T47D (cell line): ENCODE measurements at regions not wholly inside any gene's neighbourhood (a gene's known extent, or its start where the extent isn't known, plus 50 kb on each side); places are given as distances from the start of the nearest gene placed in this dataset.
"Not testable (repeated sequence)": the region's sequence is repeated elsewhere in the genome, so short reads cannot be mapped to it uniquely, and the experiment has no call there.

Experiments
- DNase-seq, 2 experiments: peaks; one replicate each; pipeline versions ENCODE4 v3.0.0 to v3.0.0-alpha.2; 2011 to 2012; ENCODE audit warnings: low read depth in 1 of 2, low spot score in 1 of 2
- JUND ChIP-seq: IDR thresholded peaks from 2 replicates; pipeline ENCODE4 v1.6.1; 2012; ENCODE audit warnings: low read depth
- in situ Hi-C: cut with HindIII; loops from 2 replicates; pipeline ENCODE4 v1.10.0; 2016; ENCODE audit warnings: low sequenced_read_pairs, low pct_unique_long_range_greater_than_20kb

DNA sequence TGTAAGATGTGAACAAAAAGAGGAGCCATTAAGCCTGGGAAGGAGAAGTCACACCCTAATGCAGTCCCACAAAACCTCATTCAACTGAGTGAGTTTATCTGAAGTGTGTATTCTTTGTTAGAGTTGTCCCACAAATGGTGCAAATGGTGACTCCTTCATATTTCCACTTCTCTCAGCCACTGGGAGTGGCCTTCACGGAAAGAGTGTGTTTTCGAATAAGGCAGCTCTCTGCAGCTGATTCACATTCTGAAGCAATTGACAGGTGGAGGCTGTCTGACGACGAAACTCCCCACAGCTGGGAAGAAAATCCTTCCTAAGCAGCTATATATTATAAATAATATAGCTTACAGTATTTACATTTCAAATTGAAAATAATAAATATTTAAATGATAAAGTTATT lies 318.8 kb upstream of the TMEFF2 start:
- in situ Hi-C loops = no loop called here
- TF ChIP-seq JUND = no peak

DNA sequence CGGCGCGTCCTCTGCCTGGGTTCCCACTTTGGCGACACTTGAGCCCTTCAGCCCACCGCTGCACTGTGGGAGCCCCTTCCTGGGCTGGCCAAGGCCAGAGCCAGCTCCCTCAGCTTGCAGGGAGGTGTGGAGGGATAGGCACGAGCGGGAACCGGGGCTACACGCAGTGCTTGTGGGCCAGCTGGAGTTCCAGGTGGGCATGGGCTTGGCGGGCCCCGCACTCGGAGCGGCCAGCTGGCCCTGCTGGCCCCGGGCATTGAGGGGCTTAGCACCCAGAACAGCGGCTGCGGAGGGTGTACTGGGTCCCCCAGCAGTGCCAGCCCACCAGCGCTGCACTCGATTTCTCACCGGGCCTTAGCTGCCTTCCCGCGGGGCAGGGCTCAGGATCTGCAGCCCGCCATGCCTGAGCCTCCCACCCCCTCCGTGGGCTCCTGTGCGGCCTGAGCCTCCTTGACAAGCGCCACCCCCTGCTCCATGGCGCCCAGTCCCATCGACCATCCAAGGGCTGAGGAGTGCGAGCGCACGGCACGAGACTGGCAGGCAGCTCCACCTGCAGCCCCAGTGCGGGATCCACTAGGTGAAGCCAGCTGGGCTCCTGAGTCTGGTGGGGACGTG lies 313.2 kb upstream of the TMEFF2 start:
- not testable (repeated sequence) for DNase-seq

More for the DNA sequence above, 318.8 kb upstream of the TMEFF2 start:
- no peak for DNase-seq

DNA sequence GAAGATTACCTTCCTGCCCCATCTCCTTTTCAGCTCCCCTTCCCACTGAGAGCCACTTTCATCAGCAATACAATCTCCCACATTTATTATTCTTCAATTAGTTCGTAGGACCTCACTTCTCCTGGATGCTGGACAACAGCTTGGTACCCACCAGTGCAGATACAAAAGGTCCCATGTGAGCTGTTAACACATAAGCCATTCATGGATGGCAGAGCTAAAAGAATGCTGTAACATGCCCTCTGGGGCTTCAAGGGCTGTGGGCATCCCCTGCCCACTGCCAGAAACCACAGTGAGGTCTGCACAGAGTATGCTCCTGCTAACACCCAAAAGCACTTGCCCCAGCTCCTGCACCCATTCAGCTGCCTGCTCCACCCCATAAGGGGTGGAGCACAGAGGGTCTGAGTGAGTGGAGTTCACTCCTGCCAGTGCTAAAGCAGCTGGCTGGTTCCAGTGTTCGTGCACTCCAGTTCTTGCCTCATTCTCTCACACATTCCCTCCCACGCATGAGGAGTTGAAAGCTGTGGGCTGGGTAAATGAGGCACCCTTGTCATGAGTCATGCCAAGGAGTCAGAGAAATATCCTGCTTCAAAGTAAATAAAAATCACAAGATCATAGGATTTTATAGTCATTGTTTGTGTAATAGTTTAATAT lies 305.9 kb upstream of the TMEFF2 start:
- peak in 1 of 2 experiments; percentile 18 for DNase-seq
- in situ Hi-C loops = no loop called here
- no peak for TF ChIP-seq JUND

More for the DNA sequence above, 313.2 kb upstream of the TMEFF2 start:
- in situ Hi-C loops = not testable (repeated sequence)

DNA sequence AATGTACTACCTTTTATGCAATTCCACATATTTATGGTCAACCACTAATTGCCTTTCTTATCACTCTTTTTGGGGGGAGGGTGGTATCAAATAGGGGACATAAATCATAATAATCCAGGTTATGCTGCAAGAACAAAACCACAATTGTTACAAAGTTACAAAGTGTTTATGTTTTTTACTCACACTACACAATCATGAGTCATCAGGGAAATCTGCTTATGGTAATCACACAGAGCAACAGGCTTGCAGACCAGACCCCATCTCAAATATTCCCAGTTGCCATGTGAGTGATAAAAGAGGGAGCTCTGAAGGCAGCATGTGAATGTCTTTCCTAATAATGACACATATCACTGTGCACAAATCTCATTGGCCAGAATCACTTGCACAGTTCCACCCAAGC lies 304.7 kb upstream of the TMEFF2 start:
- no peak for TF ChIP-seq JUND
- in situ Hi-C loops = no loop called here
- no peak for DNase-seq

DNA sequence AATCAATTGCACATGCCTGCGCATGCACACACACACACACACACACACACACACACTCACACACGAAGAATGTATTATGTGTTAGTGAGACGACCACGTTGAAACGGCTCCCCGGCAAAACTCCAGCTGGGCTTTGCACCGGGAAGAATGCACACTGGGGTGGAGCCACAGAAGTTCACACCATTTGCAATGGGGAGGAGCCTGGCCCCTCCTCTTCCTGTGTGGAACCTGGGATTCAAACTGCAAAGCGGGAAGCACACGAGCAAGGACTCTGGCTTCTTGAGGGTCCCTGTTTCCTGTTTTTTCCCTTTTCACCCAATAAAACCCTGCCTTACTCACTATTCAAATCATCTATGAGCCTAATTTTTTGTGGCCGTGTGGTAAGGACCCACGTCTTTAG lies 304.0 kb upstream of the TMEFF2 start:
- TF ChIP-seq JUND = no peak
- in situ Hi-C loops = no loop called here

DNA sequence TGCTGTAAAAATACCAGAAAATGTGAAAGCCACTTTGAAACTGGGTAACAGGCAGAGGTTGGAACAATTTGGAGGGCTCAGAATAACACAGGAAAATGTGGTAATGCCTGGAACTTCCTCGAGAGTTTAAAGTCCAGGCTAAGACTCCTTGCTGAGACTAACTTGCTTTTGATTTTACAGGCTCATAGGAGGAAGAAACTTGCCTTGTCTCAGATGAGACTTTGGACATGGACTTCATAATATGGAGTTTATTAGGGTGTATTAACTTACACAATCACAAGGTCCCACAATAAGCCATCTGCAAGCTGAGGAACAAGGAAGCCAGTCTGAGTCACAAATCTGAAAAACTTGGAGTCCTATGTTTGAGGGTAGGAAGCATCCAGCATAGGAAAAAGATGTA lies 293.4 kb upstream of the TMEFF2 start:
- in situ Hi-C loops, DNase-seq: not testable (repeated sequence)

More for the DNA sequence above, 304.0 kb upstream of the TMEFF2 start:
- no peak for DNase-seq

DNA sequence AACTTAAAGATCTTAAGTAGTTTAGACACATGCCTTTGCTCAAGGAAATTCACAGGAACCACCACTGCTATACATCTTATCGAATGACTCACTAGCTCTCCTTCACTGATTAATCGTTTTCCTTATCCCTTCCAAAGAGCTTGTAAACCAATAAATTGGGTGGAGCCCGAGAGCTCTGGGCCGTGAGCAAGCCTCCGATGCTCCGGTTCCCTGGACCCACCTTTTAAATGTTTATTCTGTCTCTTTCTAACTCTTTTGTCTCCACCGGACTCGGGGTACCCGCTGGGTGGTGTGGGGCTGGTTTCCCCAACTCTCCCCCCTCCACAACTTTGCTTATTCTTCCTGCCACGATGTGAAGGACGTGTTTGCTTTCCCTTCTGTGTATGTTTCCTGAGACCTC lies 292.9 kb upstream of the TMEFF2 start:
- in situ Hi-C loops = no loop called here
- no peak for DNase-seq
- no peak for TF ChIP-seq JUND

DNA sequence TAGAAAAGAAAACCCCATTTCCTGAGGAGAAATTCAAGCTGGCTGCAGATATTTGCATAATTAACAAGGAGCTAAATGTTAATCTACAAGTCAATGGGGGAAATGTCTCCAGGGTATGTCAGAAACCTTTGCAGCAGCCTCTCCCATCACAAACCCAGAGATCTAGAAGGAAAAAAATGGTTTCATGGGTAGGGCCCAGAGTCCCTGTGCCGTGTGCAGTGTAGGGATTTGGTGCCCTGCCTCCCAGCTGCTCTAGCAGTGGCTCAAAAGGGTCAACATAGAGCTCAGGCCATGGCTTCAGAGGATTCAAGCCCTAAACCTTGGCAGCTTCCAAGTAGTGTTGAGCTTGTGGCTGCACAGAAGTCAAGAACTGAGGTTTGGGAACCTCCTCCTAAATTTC lies 290.2 kb upstream of the TMEFF2 start:
- TF ChIP-seq JUND = no peak
- no peak for DNase-seq
- in situ Hi-C loops = no loop called here

DNA sequence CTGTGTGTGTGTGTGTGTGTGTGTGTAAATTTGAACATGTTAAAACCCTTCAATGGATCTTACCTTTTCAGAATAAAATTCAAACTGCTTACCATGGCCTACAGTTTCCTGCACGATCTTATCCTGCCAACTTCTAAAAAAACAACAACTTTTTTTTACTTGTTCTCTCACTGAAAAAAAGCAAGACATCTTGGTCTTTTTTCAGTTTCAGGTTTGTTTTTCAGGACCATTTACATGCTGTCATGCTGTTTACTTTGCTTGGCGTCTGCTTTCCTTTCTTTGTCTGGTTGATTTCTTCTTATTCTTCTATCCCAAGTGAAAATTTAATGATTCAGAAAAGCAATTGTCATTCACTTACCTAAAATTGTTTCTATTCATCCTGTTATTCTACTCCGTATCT lies 286.3 kb upstream of the TMEFF2 start:
- in situ Hi-C loops = no loop called here
- no peak for TF ChIP-seq JUND
- DNase-seq = no peak

DNA sequence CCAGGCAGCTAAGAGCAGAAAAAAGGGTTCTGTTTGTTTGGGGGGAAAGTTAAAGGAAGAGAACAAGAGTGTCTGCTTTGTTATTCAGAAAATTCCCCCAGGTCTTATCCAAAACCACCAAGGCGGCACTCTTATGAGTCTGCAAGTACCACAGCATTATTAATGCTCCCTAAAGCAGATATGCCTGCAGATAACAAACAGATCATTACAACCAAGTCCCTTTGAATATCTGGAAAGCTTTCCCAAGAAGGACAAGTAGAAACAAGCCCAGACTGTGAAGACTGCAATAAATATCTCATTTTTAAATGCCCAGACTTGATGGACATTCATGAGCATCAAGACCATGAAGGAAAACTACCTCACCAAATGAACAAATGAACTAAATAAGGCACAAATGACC lies 278.6 kb upstream of the TMEFF2 start:
- no peak for TF ChIP-seq JUND
- no peak for DNase-seq
- in situ Hi-C loops = no loop called here

DNA sequence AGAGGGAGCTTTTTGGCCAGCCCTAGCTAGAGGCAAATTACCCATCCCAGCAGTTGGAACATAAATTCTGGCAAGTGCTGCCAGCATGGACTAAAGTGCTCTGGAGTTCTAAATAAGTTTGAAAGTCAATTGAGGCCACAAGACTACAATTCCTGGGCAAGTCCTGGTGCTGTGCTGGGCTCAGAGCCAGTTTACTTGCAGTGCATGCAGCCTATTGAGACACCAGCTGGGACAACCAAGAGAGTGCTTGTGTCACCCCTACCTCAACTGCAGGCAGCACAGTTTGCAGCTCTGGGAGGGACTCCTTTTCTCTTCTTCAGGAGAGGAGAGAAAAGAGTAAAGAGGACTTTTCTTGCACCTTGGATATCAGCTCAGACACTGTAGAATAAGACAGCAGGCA lies 277.2 kb upstream of the TMEFF2 start:
- no peak for DNase-seq
- in situ Hi-C loops = no loop called here
- no peak for TF ChIP-seq JUND

DNA sequence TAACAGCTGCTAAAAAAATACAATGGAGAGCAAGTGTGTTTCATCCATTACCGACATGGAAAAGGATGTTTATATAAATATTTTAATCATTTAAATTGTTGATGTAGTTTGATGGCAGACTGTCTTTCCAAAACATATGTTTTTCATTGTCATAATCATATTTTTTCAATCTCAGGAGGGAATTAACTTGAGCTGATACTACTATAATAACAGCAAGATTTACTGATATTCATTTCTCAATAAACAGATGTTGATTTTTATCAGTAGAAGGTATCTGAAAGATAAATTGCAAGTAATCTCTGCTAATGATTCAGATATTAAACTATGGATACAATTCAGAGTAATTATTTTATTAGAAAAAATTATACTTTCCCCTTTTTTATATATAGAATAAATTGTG lies 274.9 kb upstream of the TMEFF2 start:
- TF ChIP-seq JUND = no peak
- in situ Hi-C loops = no loop called here

DNA sequence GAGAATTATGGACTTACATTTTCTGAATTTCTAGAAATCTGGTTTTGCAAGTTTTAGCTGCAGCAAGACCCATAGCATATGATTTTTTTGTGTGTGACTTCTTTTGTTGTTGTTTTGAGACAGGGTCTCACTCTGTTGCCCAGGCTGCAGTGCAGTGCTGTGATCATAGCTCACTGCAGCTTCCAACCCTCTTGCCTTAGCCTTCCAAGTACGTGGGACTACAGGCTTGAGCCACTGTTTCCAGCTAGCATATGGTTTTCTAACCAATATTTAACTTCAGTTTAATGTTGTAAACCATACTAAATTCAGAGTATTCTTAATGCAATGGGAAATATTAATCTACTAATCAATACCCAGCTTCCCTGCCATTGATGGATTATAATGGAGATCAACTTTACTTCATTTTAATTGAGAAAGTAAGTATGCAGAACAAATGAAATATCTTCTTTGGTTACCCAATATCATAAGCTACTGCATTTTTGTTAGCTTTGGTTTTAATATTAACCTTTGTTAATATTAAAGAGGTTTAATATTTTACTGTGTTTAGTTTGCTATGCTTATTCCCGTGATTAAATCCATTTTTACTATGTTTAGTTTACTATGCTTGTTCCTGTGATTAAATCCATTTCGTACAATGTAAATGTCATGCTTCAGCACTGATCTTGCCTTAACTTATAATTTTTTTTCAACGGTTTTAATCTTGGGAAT lies 273.4 kb upstream of the TMEFF2 start:
- TF ChIP-seq JUND = no peak
- in situ Hi-C loops = no loop called here
- no peak for DNase-seq

More for the DNA sequence above, 274.9 kb upstream of the TMEFF2 start:
- DNase-seq = no peak
